BLaER1 treated with 17β-estradiol and CSF1 and Interleukin-3, amounts not matched to agents 10 nM and 100 nM (cell line): ENCODE measurements at regions not wholly inside any gene's neighbourhood (a gene's known extent, or its start where the extent isn't known, plus 50 kb on each side); places are given as distances from the start of the nearest gene placed in this dataset.
A peak's percentile ranks its signal among the peaks of the same experiment; 100 is the strongest.

Experiments
- H3K27ac ChIP-seq, 11 experiments: shearing (Covaris generic); formaldehyde crosslinking; 2 replicates each; pipeline ENCODE4 v1.8.1; 2022
- H3K27me3 ChIP-seq, 11 experiments: shearing (Covaris generic); formaldehyde crosslinking; 2 replicates each; pipeline ENCODE4 v1.8.1; 2022
- H3K36me3 ChIP-seq, 11 experiments: shearing (Covaris generic); formaldehyde crosslinking; 2 replicates each; pipeline ENCODE4 v1.8.1; 2022
- H3K4me1 ChIP-seq, 10 experiments: shearing (Covaris generic); formaldehyde crosslinking; 2 replicates each; pipeline ENCODE4 v1.8.1; 2022
- H3K4me2 ChIP-seq, 11 experiments: shearing (Covaris generic); formaldehyde crosslinking; 2 replicates each; pipeline ENCODE4 v1.8.1; 2022
- H3K4me3 ChIP-seq, 10 experiments: shearing (Covaris generic); formaldehyde crosslinking; 2 replicates each; pipeline ENCODE4 v1.8.1; 2022
- H3K9ac ChIP-seq, 11 experiments: shearing (Covaris generic); formaldehyde crosslinking; 2 replicates each; pipeline ENCODE4 v1.8.1; 2022
- H3K9me3 ChIP-seq, 11 experiments: shearing (Covaris generic); formaldehyde crosslinking; replicated peaks in 1 of 11; 2 replicates each; pipeline ENCODE4 v1.8.1; 2022
- H4K20me1 ChIP-seq, 11 experiments: shearing (Covaris generic); formaldehyde crosslinking; 2 replicates each; pipeline ENCODE4 v1.8.1; 2022
- Cebpa-rat ChIP-seq, 11 experiments: shearing (Covaris generic); IDR thresholded peaks; 2 replicates each; pipeline ENCODE4 v1.8.1; 2022

- no peaks in the 10 kb centered on the region for H3K27me3 ChIP-seq
- TF ChIP-seq Cebpa-rat (IDR thresholded peaks at IDR 0.05) = no peak
Measured at GRCh38 chr21:26715116-26715515, 130.1 kb downstream of the ADAMTS1 start.

GRCh38 chr21:26710155-26710554 lies 135.1 kb downstream of the ADAMTS1 start:
- no peaks in the 10 kb centered on the region for H3K36me3 ChIP-seq
- H3K27me3 ChIP-seq = no peaks in the 10 kb centered on the region
- H4K20me1 ChIP-seq = no peaks in the 10 kb centered on the region
- no peak for TF ChIP-seq Cebpa-rat (IDR thresholded peaks at IDR 0.05)
- no peak overlapping the region for H3K4me3 ChIP-seq
- peak overlapping the region in 6 of 11 experiments; percentile 8 to 46 (median 24); a peak in 6 of 22 replicates for H3K4me2 ChIP-seq
- H3K27ac ChIP-seq = no peak overlapping the region
- H3K9me3 ChIP-seq = no peaks in the 10 kb centered on the region
- H3K4me1 ChIP-seq = peaks cover 0 to 9% (median 2%) of the 10 kb centered on the region in 10 experiments; a peak in 8 of 20 replicates
- H3K9ac ChIP-seq = no peak overlapping the region

More at GRCh38 chr21:26715116-26715515, 130.1 kb downstream of the ADAMTS1 start:
- Histone ChIP-seq H3K4me3 (no peak overlapping the region), H3K27ac (no peak overlapping the region), H3K4me1 (peaks cover 0 to 5% (median under 1%) of the 10 kb centered on the region in 10 experiments; a peak in 8 of 20 replicates), H3K9ac (no peak overlapping the region), H3K4me2 (no peak overlapping the region), H3K36me3 (no peaks in the 10 kb centered on the region), H3K9me3 (no peaks in the 10 kb centered on the region), H4K20me1 (no peaks in the 10 kb centered on the region)

DNA sequence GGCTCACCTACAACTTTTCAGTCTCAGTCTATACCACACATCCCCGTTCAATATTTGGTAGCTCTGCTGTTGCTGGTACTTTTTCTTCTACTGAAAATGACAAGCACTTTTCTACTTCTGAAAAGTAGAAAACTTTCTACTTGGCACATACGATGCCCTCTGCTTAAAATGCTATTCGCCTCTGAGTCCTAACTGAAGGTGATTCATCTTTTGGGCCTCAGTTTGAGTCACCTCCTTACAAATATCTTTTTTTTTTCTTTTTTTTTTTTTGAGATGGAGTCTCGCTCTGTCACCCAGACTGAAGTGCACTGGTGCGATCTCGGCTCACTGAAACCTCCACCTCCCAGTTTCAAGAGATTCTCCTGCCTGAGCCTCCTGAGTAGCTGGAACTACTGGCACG lies 136.0 kb upstream of the CYYR1 start:
- H3K4me3 ChIP-seq = no peak overlapping the region
- no peak for TF ChIP-seq Cebpa-rat (IDR thresholded peaks at IDR 0.05)

GRCh38 chr21:26708223-26708800 lies 135.2 kb upstream of the CYYR1 start:
- Histone ChIP-seq H3K36me3 (no peaks in the 10 kb centered on the region), H3K9me3 (peaks cover 0 to 6% (median 2%) of the 10 kb centered on the region in 11 experiments; a peak in 13 of 22 replicates), H3K9ac (no peak overlapping the region), H3K4me3 (no peak overlapping the region), H3K27ac (no peak overlapping the region), H4K20me1 (no peaks in the 10 kb centered on the region), H3K4me1 (peaks cover 0 to 9% (median 2%) of the 10 kb centered on the region in 10 experiments; a peak in 8 of 20 replicates), H3K4me2 (no peak overlapping the region), H3K27me3 (no peaks in the 10 kb centered on the region)
- no peak for TF ChIP-seq Cebpa-rat (IDR thresholded peaks at IDR 0.05)

More for the DNA sequence above, 136.0 kb upstream of the CYYR1 start:
- Histone ChIP-seq H3K27ac (no peak overlapping the region), H3K27me3 (no peaks in the 10 kb centered on the region), H3K9ac (no peak overlapping the region), H3K9me3 (no peaks in the 10 kb centered on the region), H3K36me3 (no peaks in the 10 kb centered on the region), H4K20me1 (no peaks in the 10 kb centered on the region), H3K4me2 (no peak overlapping the region), H3K4me1 (peaks cover 0 to 9% (median 2%) of the 10 kb centered on the region in 10 experiments; a peak in 8 of 20 replicates)

GRCh38 chr21:26707246-26707645 lies 134.2 kb upstream of the CYYR1 start:
- Histone ChIP-seq H3K9me3 (peaks cover 8 to 16% (median 13%) of the 10 kb centered on the region in 11 experiments; a peak in 19 of 22 replicates), H4K20me1 (no peaks in the 10 kb centered on the region), H3K4me2 (no peak overlapping the region; a peak in 1 of 22 replicates), H3K36me3 (no peaks in the 10 kb centered on the region), H3K27ac (no peak overlapping the region), H3K4me3 (no peak overlapping the region), H3K27me3 (no peaks in the 10 kb centered on the region), H3K4me1 (peaks cover 0 to 9% (median 2%) of the 10 kb centered on the region in 10 experiments; a peak in 8 of 20 replicates), H3K9ac (no peak overlapping the region)
- TF ChIP-seq Cebpa-rat (IDR thresholded peaks at IDR 0.05) = no peak

DNA sequence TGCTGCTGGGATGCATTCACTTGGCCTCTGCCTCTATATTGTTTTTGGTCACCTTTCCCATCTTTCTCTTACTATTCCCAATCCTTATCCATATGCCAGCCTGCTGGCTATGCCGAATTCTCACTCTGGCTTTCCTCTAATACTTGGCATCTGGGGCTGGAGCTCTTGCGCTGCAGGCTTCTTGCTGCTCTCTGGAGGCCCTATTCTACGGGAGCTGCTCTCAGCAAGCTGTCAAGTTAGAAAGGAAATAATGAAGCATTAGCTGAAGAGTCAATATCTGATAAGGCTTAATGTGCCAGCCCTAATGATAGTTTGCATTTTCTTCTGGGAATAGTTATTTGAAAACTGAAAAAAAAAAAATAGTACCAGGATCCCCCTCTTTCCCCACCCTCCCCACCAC lies 125.3 kb upstream of the CYYR1 start:
- no peak for TF ChIP-seq Cebpa-rat (IDR thresholded peaks at IDR 0.05)

DNA sequence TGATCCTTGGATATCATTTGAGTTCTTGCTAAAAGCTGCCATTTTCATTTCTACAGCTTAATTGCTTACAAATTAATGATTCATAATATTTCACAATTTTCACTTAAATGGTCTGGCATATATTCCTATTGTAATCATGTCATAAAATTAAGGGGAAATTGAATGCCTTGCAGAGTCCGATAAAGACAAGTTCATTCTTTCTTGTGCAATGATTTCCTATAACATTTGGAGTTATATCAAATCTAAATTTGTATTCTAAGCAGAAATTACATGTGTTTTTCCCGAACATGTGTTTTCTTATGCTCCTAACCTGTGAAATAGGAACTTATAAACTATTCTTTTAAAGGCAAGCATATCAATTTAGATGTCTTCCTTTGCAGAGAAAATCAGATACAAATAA lies 118.3 kb upstream of the CYYR1 start:
- Histone ChIP-seq H3K4me1 (peaks cover 0 to 3% (median under 1%) of the 10 kb centered on the region in 10 experiments; a peak in 4 of 20 replicates), H4K20me1 (no peaks in the 10 kb centered on the region), H3K27ac (no peak overlapping the region), H3K4me2 (no peak overlapping the region), H3K9ac (no peak overlapping the region), H3K4me3 (no peak overlapping the region), H3K9me3 (peaks cover 15 to 27% (median 21%) of the 10 kb centered on the region in 11 experiments), H3K27me3 (no peaks in the 10 kb centered on the region), H3K36me3 (no peaks in the 10 kb centered on the region)
- no peak for TF ChIP-seq Cebpa-rat (IDR thresholded peaks at IDR 0.05)

More for the DNA sequence above, 125.3 kb upstream of the CYYR1 start:
- no peaks in the 10 kb centered on the region for H3K27me3 ChIP-seq
- H4K20me1 ChIP-seq = no peaks in the 10 kb centered on the region
- no peaks in the 10 kb centered on the region for H3K4me1 ChIP-seq
- no peaks in the 10 kb centered on the region for H3K36me3 ChIP-seq
- no peak overlapping the region for H3K4me2 ChIP-seq
- H3K27ac ChIP-seq = no peak overlapping the region
- no peak overlapping the region for H3K4me3 ChIP-seq
- H3K9me3 ChIP-seq = peaks cover 15 to 31% (median 18%) of the 10 kb centered on the region in 11 experiments; a peak in 19 of 22 replicates
- H3K9ac ChIP-seq = no peak overlapping the region

- no peak for TF ChIP-seq Cebpa-rat (IDR thresholded peaks at IDR 0.05)
- H3K27me3 ChIP-seq = no peaks in the 10 kb centered on the region
- H3K27ac ChIP-seq = no peak overlapping the region
- no peak overlapping the region for H3K4me3 ChIP-seq
- H3K9me3 ChIP-seq = peaks cover 15 to 31% (median 21%) of the 10 kb centered on the region in 11 experiments
- no peaks in the 10 kb centered on the region for H4K20me1 ChIP-seq
- H3K4me1 ChIP-seq = peaks cover 0 to 6% (median 3%) of the 10 kb centered on the region in 10 experiments; a peak in 5 of 20 replicates
- H3K36me3 ChIP-seq = no peaks in the 10 kb centered on the region
- no peak overlapping the region for H3K9ac ChIP-seq
- peak overlapping the region in 8 of 11 experiments; percentile 8 to 54 (median 31); a peak in 6 of 22 replicates for H3K4me2 ChIP-seq
Measured at GRCh38 chr21:26686705-26687104, 113.6 kb upstream of the CYYR1 start.

DNA sequence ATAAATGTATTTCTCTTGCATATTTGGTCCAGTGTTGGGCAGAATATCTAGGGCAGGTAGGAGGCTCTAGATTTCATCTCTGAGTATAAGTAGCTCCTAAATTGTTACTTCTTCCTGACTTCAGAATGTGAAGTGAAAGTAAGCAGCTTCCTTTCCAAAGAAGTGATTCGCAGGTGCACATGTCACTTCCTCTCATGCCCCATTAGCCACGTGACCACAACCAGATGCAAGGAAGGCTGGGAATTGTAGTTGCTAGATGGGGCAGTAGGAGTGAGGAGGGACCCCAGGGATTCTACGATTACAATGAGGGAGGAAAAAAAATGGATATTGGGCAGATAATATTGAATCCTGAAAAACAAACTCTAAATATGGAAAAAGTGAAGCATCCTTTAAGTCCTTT lies 113.2 kb upstream of the CYYR1 start:
- Histone ChIP-seq H3K4me3 (peak overlapping the region in 1 of 10 experiments; percentile 6; a peak in 1 of 20 replicates), H3K4me2 (peak overlapping the region in 9 of 11 experiments; percentile 8 to 54 (median 29); a peak in 10 of 22 replicates), H3K27me3 (no peaks in the 10 kb centered on the region), H4K20me1 (no peaks in the 10 kb centered on the region), H3K9ac (no peak overlapping the region), H3K36me3 (no peaks in the 10 kb centered on the region), H3K27ac (no peak overlapping the region), H3K9me3 (peaks cover 15 to 31% (median 21%) of the 10 kb centered on the region in 11 experiments), H3K4me1 (peaks cover 0 to 6% (median 3%) of the 10 kb centered on the region in 10 experiments; a peak in 5 of 20 replicates)
- no peak for TF ChIP-seq Cebpa-rat (IDR thresholded peaks at IDR 0.05)
